Fibroblast of lung (primary cell): ENCODE measurements at regions not wholly inside any gene's neighbourhood (a gene's known extent, or its start where the extent isn't known, plus 50 kb on each side); places are given as distances from the start of the nearest gene placed in this dataset.
A peak's percentile ranks its signal among the peaks of the same experiment; 100 is the strongest.

Source experiments
- DNase-seq, 2 donors: peaks; one replicate each; pipeline versions ENCODE4 v3.0.0 to v3.0.0-alpha.2; 2010; ENCODE audit warnings: low read depth in 2 of 2
- H2AFZ ChIP-seq: 2 replicates; pipeline ENCODE4 v1.5.1; 2012; ENCODE audit warnings: low read length, control low read depth, inconsistent platforms
- H3K27ac ChIP-seq: 2 replicates; pipeline ENCODE4 v1.5.1; 2011; ENCODE audit warnings: low read length, control low read depth; ENCODE audit not compliant: insufficient read depth
- H3K27me3 ChIP-seq: 2 replicates; pipeline ENCODE4 v1.5.1; 2011; ENCODE audit warnings: mild to moderate bottlenecking, low read length; ENCODE audit not compliant: control insufficient read depth, insufficient read depth
- H3K36me3 ChIP-seq: 2 replicates; pipeline ENCODE4 v1.5.1; 2011; ENCODE audit warnings: low read length; ENCODE audit not compliant: control insufficient read depth, insufficient read depth
- H3K4me1 ChIP-seq: 2 replicates; pipeline ENCODE4 v1.5.1; 2011; ENCODE audit warnings: low read length; ENCODE audit not compliant: control insufficient read depth, insufficient read depth; ENCODE audit errors: extremely low read depth
- H3K4me2 ChIP-seq: 2 replicates; pipeline ENCODE4 v1.5.1; 2011; ENCODE audit warnings: low read length, control low read depth; ENCODE audit not compliant: insufficient read depth; ENCODE audit errors: extremely low read depth
- H3K4me3 ChIP-seq, 4 experiments: fragments of 200-600 bp in 1 of 4; sonication (generic) in 1 of 4; replicated peaks in 1 of 4; 2 replicates each; pipeline ENCODE4 v1.5.1; 2011 to 2016; ENCODE audit warnings: low read length in 4 of 4, low read depth in 3 of 4, mild to moderate bottlenecking in 3 of 4, control low read depth in 2 of 4, inconsistent platforms in 1 of 4, mixed read lengths in 1 of 4; ENCODE audit not compliant: insufficient read depth in 1 of 4; ENCODE audit errors: control extremely low read depth in 1 of 4
- H3K79me2 ChIP-seq: 2 replicates; pipeline ENCODE4 v1.5.1; 2012; ENCODE audit warnings: mild to moderate bottlenecking, low read length, inconsistent platforms; ENCODE audit not compliant: control insufficient read depth, insufficient read depth
- H3K9ac ChIP-seq: 2 replicates; pipeline ENCODE4 v1.5.1; 2011; ENCODE audit warnings: mild to moderate bottlenecking, low read length, control low read depth; ENCODE audit not compliant: insufficient read depth
- H3K9me3 ChIP-seq: 2 replicates; pipeline ENCODE4 v1.5.1; 2012; ENCODE audit warnings: low read depth, low read length; ENCODE audit not compliant: control insufficient read depth, insufficient read depth
- H4K20me1 ChIP-seq: 2 replicates; pipeline ENCODE4 v1.5.1; 2011; ENCODE audit warnings: low read length; ENCODE audit not compliant: control insufficient read depth, insufficient read depth; ENCODE audit errors: extremely low read depth
- EZH2 ChIP-seq: IDR thresholded peaks from 2 replicates; pipeline ENCODE4 v1.5.1; 2012; ENCODE audit warnings: low read length, control low read depth, mild to moderate bottlenecking; ENCODE audit errors: missing control alignments
- TF ChIP-seq, protein P1 (sequence below), 2 donors: IDR thresholded peaks in 1 of 2; conservative IDR thresholded peaks in 1 of 2; 1 replicate in 1 of 2; 2 replicates in 1 of 2; pipeline ENCODE4 v1.5.1; 2011 to 2012; ENCODE audit warnings: low read length in 2 of 2, control low read depth in 1 of 2, inconsistent platforms in 1 of 2, low read depth in 1 of 2, mild to moderate bottlenecking in 1 of 2

GRCh38 chr5:155783246-155783645 is 543.7 kb upstream of the SGCD start:
- Histone ChIP-seq H3K79me2 (no peaks in the 10 kb centered on the region), H3K4me1 (no peaks in the 10 kb centered on the region), H4K20me1 (no peaks in the 10 kb centered on the region), H3K4me3 (no peak overlapping the region), H3K27ac (no peak overlapping the region), H3K36me3 (no peaks in the 10 kb centered on the region), H2AFZ (no peak overlapping the region), H3K27me3 (no peaks in the 10 kb centered on the region), H3K9ac (no peak overlapping the region), H3K9me3 (no peaks in the 10 kb centered on the region), H3K4me2 (no peak overlapping the region)
- DNase-seq = peak in 1 of 2 donors; percentile 2
- TF ChIP-seq EZH2 = no peak
- TF ChIP-seq, protein P1, sequence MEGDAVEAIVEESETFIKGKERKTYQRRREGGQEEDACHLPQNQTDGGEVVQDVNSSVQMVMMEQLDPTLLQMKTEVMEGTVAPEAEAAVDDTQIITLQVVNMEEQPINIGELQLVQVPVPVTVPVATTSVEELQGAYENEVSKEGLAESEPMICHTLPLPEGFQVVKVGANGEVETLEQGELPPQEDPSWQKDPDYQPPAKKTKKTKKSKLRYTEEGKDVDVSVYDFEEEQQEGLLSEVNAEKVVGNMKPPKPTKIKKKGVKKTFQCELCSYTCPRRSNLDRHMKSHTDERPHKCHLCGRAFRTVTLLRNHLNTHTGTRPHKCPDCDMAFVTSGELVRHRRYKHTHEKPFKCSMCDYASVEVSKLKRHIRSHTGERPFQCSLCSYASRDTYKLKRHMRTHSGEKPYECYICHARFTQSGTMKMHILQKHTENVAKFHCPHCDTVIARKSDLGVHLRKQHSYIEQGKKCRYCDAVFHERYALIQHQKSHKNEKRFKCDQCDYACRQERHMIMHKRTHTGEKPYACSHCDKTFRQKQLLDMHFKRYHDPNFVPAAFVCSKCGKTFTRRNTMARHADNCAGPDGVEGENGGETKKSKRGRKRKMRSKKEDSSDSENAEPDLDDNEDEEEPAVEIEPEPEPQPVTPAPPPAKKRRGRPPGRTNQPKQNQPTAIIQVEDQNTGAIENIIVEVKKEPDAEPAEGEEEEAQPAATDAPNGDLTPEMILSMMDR (conservative IDR thresholded peaks at IDR 0.05 in 1 of 2, IDR thresholded peaks at IDR 0.05 in 1 of 2; ENCODE audit: low read depth in 1 of 2, low read length in 2 of 2) = no peak

DNA sequence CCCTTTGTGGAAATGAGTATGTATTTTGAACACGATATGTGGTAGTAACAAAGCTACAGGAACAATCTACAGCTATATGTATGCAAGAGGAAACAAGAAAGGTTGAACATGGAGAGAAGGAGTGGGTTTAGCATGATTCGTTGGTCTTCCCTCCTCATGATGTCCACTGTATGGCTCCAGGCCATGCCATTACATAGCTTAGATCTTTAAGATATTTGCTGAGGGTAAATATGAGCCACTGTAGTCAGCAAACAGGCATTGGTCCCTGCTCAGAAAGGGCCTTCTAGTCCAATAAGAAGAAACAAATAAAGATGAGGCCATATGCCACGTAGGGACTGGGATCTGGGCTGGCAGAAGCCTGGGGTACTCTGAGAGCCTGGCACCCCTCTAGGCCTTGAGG is 543.2 kb upstream of the SGCD start:
- Histone ChIP-seq H3K27ac (no peak overlapping the region), H3K79me2 (no peaks in the 10 kb centered on the region), H2AFZ (no peak overlapping the region), H3K9ac (no peak overlapping the region), H3K36me3 (no peaks in the 10 kb centered on the region), H3K4me2 (no peak overlapping the region), H3K4me3 (no peak overlapping the region), H3K4me1 (no peaks in the 10 kb centered on the region), H3K9me3 (no peaks in the 10 kb centered on the region), H4K20me1 (no peaks in the 10 kb centered on the region), H3K27me3 (no peaks in the 10 kb centered on the region)
- TF ChIP-seq, protein P1 (conservative IDR thresholded peaks at IDR 0.05 in 1 of 2, IDR thresholded peaks at IDR 0.05 in 1 of 2; ENCODE audit: low read depth in 1 of 2, low read length in 2 of 2) = no peak
- TF ChIP-seq EZH2 = no peak
- DNase-seq = no peak

DNA sequence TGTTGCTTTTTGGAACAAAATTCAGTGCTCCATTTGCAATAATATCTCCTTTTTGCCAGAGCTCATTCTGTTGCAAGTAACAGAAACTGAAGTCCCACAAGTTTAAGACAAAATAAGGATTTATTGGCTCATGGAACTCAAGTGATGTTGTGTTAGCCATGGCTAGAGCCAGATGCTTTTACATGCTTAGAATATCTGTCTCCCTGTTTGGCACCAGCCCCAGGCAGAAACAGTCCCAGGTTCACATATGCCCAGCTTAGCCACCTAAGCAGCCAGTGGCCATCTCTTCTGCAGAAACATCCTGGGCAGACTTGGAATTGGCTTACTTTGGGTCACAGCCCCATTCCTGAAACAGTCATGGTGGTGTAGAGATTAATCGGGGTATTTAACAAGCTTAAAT is 540.9 kb upstream of the SGCD start:
- Histone ChIP-seq H2AFZ (no peak overlapping the region), H3K27ac (no peak overlapping the region), H3K9me3 (no peaks in the 10 kb centered on the region), H3K36me3 (no peaks in the 10 kb centered on the region), H3K4me3 (no peak overlapping the region), H3K27me3 (no peaks in the 10 kb centered on the region), H3K9ac (no peak overlapping the region), H3K79me2 (no peaks in the 10 kb centered on the region), H4K20me1 (no peaks in the 10 kb centered on the region), H3K4me2 (no peak overlapping the region), H3K4me1 (no peaks in the 10 kb centered on the region)
- TF ChIP-seq, protein P1 (conservative IDR thresholded peaks at IDR 0.05 in 1 of 2, IDR thresholded peaks at IDR 0.05 in 1 of 2; ENCODE audit: low read depth in 1 of 2, low read length in 2 of 2) = no peak
- TF ChIP-seq EZH2 = no peak
- no peak for DNase-seq
